Bronchial epithelial cell (primary cell): ENCODE measurements at regions not wholly inside any gene's neighbourhood (a gene's known extent, or its start where the extent isn't known, plus 50 kb on each side); places are given as distances from the start of the nearest gene placed in this dataset.
A peak's percentile ranks its signal among the peaks of the same experiment; 100 is the strongest.

Experiments
- DNase-seq: peaks from one replicate; pipeline ENCODE4 v3.0.0-alpha.2; 2010; ENCODE audit warnings: low read depth
- FAIRE-seq: peaks from 2 replicates; lab custom pipeline; 2011; peaks lifted over from hg19 to GRCh38; lab: Jason Lieb, UNC
- H3K27me3 ChIP-seq: 2 replicates; pipeline ENCODE4 v1.5.1; 2011; ENCODE audit warnings: low read length; ENCODE audit not compliant: control insufficient read depth, insufficient read depth
- H3K36me3 ChIP-seq: 2 replicates; pipeline ENCODE4 v1.5.1; 2011; ENCODE audit warnings: low read length; ENCODE audit not compliant: control insufficient read depth, insufficient read depth
- H3K4me3 ChIP-seq: 2 replicates; pipeline ENCODE4 v1.5.1; 2011; ENCODE audit warnings: mild to moderate bottlenecking, low read depth, low read length, control low read depth
- TF ChIP-seq, protein P1 (sequence below): IDR thresholded peaks from 2 replicates; pipeline ENCODE4 v1.5.1; 2011; ENCODE audit warnings: mild to moderate bottlenecking, moderate library complexity, low read length, control low read depth, inconsistent platforms; ENCODE audit not compliant: insufficient read depth, severe bottlenecking

DNA sequence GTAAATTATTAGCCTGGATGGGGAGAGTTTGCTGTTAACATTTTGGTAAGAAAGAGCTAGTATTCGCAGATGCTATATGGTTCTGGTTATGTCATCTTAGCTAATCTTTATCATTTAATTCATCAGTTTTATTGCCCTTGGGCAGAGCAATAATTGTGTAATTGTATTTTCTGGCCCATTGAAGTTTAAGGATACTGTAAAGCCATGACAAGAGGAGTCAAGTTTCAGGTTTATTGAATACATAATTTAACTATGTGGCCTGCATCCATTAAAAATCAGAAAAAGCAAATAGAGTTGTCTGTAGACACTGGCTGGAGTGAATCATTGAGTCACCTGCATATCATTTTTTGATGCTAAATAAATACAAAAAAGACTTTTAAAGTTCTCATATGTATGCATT, 255.8 kb downstream of the PRELID2 start:
- DNase-seq: no peak
- no peaks in the 10 kb centered on the region for H3K27me3 ChIP-seq
- no peaks in the 10 kb centered on the region for H3K36me3 ChIP-seq
- TF ChIP-seq, protein P1, sequence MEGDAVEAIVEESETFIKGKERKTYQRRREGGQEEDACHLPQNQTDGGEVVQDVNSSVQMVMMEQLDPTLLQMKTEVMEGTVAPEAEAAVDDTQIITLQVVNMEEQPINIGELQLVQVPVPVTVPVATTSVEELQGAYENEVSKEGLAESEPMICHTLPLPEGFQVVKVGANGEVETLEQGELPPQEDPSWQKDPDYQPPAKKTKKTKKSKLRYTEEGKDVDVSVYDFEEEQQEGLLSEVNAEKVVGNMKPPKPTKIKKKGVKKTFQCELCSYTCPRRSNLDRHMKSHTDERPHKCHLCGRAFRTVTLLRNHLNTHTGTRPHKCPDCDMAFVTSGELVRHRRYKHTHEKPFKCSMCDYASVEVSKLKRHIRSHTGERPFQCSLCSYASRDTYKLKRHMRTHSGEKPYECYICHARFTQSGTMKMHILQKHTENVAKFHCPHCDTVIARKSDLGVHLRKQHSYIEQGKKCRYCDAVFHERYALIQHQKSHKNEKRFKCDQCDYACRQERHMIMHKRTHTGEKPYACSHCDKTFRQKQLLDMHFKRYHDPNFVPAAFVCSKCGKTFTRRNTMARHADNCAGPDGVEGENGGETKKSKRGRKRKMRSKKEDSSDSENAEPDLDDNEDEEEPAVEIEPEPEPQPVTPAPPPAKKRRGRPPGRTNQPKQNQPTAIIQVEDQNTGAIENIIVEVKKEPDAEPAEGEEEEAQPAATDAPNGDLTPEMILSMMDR: no peak
- H3K4me3 ChIP-seq: no peak overlapping the region
- FAIRE-seq: no peak

- Histone ChIP-seq H3K4me3 (no peak overlapping the region), H3K27me3 (no peaks in the 10 kb centered on the region), H3K36me3 (no peaks in the 10 kb centered on the region)
- TF ChIP-seq, protein P1: no peak
- no peak for FAIRE-seq
- no peak for DNase-seq
Observed at GRCh38 chr5:145574889-145575573, 260.1 kb downstream of the PRELID2 start.

DNA sequence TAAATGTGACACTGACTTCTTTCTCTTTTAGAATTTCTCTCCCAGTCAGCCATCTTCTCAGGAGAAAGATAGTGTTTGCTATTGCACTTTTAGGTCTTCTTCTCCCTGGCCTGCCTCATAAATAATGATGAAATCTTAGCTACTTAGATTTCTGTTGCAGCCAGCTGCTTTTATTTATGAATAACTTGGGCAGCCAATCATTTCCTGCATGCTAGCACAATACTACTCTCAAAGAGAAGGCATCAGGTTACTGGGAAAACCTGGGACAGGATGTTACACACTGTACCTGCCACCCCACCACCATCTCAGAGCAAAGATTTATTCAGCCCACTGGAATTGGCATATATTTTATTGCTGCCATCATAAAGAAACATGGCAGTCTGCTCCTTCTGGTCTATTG, 266.6 kb downstream of the PRELID2 start:
- no peak overlapping the region for H3K4me3 ChIP-seq
- TF ChIP-seq, protein P1: no peak
- no peaks in the 10 kb centered on the region for H3K27me3 ChIP-seq
- DNase-seq (peak; percentile 71), FAIRE-seq (no peak)
- H3K36me3 ChIP-seq: no peaks in the 10 kb centered on the region

DNA sequence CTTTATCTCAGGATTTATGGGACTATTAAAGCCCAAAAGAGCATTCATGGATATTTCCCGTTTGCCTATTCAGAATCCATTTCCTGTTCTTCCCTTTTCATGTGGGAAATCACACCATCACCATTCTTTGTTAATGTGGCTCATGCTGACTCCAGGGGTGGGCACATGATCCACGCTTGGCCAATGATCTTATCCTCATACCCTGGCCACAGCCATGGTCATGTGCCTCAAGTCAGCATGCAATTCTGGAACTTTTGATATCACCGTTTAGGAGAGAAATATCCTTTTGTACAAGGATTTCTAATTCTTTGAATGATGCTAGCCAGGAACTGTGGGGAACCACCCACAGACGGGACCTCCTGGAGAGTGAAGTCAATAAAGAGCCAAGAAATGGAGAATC, 272.2 kb downstream of the PRELID2 start:
- H3K27me3 ChIP-seq: no peaks in the 10 kb centered on the region
- FAIRE-seq: no peak
- TF ChIP-seq, protein P1: no peak
- no peak for DNase-seq
- no peak overlapping the region for H3K4me3 ChIP-seq
- no peaks in the 10 kb centered on the region for H3K36me3 ChIP-seq

DNA sequence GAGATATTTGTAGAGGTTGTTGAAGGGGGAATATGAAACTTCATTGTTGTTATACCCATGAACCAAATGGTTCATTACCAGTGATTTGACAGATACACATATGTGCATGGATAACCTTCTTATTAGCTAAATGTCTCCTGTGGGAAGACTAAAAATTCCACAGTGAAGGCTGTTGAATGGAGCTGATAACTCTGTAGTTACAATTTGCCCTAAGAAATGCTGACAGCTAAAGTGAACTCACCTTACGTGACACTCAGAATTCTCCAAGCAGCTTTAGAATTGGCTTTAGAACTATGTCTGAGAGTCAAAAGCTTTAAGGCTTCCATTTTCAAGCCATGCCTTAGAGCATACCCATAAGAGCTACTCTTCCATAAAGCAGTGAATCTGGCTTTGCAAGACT, 276.9 kb downstream of the PRELID2 start:
- Histone ChIP-seq H3K36me3 (no peaks in the 10 kb centered on the region), H3K4me3 (no peak overlapping the region), H3K27me3 (no peaks in the 10 kb centered on the region)
- TF ChIP-seq, protein P1: no peak
- FAIRE-seq: no peak
- DNase-seq: no peak

DNA sequence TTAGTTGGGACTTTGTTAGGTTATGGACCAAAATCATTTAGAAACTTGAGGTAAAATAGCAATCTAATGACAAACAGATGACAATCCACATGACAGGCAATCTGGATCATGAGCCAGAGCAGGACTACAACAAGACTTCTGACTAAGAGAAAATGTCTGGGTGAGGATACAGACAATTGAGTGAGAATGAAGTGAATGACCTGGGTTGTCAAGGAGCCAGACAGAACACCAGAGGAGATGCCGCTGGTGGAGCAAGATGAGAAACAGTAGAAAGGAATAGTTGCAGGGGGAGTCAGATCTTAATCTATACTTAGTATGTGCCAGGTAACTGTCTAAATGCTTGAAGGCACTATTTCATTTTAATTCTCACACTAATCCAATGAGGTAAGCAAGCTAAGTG, 277.8 kb downstream of the PRELID2 start:
- Histone ChIP-seq H3K36me3 (no peaks in the 10 kb centered on the region), H3K4me3 (no peak overlapping the region), H3K27me3 (no peaks in the 10 kb centered on the region)
- DNase-seq (no peak), FAIRE-seq (no peak)
- TF ChIP-seq, protein P1: no peak
